ENCODE measurements at regions not wholly inside any gene's neighbourhood (a gene's known extent, or its start where the extent isn't known, plus 50 kb on each side); places are given as distances from the start of the nearest gene placed in this dataset.

DNA sequence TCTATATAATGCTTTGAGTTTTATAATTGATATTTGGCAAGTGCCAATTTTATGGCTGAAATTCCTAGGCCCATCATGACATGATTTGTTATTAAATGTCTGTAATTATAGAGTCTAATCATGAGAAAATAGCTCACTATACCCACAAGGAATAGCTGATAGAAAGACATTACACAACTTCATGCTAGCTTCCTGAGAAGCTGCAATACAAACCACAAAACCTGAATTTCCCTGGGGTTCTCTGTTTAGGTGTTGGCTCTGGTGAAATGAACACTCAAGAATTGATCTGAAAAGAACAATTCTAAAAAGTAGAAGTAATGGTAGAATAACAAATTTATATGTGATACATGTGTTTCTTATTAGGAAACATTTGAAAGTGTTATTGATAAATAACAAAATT is 169.6 kb downstream of the GASK1B start:
- no peak overlapping the region for H3K4me3 ChIP-seq (ENCODE audit: low read length)
- DNase-seq (ENCODE audit: low read depth), result no peak
- TF ChIP-seq CTCF (conservative IDR thresholded peaks at IDR 0.05; ENCODE audit: low read depth, low read length), result no peak

DNA sequence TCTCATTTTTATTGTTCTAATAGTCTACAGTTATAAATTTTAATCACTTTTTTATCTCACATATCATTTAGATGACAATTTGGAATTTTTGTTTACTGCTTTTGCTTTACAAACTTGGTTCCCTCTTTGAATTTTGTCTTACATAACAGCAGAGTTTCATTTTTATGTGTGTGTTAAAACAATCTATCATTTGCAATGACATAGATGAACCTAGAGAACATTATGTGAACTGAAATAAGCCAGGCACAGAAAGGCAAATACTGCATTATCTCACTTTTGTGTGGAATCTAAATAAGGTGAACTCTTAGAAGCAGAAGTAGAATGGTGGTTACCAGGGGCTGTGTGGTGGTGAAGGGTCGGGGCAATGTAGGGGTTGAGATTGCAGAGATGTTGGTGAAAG is 170.7 kb downstream of the GASK1B start:
- no peak overlapping the region for H3K4me3 ChIP-seq (ENCODE audit: low read length)
- no peak for TF ChIP-seq CTCF (conservative IDR thresholded peaks at IDR 0.05; ENCODE audit: low read depth, low read length)
- DNase-seq (ENCODE audit: low read depth), result no peak

DNA sequence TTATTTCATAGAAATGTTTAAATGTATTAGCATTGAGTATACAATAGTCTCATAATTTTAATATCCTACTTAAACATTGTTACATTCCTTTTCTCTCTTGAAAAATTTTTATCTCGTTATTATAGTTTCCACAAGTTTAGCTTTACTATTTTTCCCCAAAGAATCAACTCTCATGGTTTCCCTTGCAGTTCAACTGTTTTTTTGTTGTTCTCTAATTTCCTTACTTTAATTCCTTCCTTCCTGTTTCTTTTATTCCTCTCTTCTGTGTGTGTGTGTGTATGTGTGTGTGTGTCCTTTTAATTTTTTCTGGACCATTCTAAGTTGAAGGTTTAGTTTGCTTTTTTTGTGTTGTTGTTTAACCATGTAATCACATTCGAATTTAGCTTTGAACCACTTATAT is 171.1 kb downstream of the GASK1B start:
- no peak for DNase-seq (ENCODE audit: low read depth)
- H3K4me3 ChIP-seq (ENCODE audit: low read length), result no peak overlapping the region
- TF ChIP-seq CTCF (conservative IDR thresholded peaks at IDR 0.05; ENCODE audit: low read depth, low read length), result no peak

GRCh38 chr4:157999723-158000122 is 173.1 kb downstream of the GASK1B start:
- no peak for DNase-seq (ENCODE audit: low read depth)
- no peak for TF ChIP-seq CTCF (conservative IDR thresholded peaks at IDR 0.05; ENCODE audit: low read depth, low read length)
- H3K4me3 ChIP-seq (ENCODE audit: low read length), result no peak overlapping the region

DNA sequence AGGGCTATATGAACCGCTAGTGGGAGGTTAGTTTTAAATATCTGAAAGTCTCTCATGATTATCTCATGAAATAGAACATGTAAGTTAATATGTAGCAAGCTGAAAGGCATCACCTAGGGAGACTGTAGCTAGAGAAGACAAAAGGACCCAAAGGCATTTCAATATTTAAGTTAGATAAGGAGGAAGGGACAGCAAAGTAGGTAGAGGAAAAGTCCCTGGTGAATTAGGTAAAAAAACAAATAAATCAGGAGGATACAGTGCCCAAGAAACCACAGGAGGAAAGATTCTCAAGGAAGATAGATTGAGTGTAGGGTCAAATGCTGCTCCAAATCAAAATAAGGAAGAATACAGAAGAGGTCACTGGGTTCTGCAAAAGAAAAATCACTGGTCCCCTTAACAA is 175.5 kb downstream of the GASK1B start:
- H3K4me3 ChIP-seq (ENCODE audit: low read length), result no peak overlapping the region
- DNase-seq (ENCODE audit: low read depth), result no peak
- no peak for TF ChIP-seq CTCF (conservative IDR thresholded peaks at IDR 0.05; ENCODE audit: low read depth, low read length)

DNA sequence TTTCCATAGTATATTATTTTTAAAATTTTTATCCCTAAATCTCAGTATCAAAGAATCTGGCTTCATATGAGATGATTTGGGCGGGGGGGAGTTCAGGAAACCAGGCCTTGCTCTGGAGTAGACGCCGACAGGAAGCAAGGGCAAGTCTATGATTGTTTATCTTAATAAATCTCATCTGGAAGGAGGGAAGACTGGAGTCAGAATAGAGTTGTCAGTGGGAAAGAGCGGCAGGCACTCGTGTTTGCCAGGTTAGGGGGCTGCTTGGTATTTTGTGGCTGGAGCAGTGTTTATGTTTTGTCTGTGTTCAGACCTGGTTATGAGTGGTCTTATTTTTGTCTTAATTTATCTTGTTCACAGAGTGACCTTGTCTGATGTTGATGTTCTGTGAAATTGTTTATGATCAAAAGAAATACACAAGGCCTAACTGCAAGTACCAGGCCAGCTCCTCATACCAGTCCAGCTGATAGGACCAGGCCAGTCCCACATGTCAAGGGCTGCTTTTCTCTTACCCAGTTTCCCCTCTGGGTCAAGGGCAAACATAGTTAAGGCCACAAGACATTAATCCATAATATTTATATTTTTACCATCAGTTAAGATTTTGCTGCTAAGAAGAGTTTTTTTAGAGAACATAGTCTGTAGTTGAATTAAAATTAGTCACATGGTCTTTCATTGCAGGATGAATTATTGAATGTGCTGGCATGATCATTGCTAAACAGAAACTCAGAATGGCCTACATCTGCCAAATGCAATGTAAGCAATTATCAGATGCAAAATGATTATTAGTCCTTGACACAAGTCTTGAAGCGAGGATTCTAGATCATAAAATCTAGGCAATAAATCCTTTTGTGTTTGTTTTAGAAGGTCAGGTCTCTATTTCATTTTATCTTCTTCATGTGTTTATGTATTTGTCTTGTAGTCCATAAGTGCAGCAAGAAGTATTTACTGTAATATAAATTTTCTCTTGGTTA is 176.5 kb downstream of the GASK1B start:
- no peak for TF ChIP-seq CTCF (conservative IDR thresholded peaks at IDR 0.05; ENCODE audit: low read depth, low read length)
- no peak for DNase-seq (ENCODE audit: low read depth)
- H3K4me3 ChIP-seq (ENCODE audit: low read length), result no peak overlapping the region

DNA sequence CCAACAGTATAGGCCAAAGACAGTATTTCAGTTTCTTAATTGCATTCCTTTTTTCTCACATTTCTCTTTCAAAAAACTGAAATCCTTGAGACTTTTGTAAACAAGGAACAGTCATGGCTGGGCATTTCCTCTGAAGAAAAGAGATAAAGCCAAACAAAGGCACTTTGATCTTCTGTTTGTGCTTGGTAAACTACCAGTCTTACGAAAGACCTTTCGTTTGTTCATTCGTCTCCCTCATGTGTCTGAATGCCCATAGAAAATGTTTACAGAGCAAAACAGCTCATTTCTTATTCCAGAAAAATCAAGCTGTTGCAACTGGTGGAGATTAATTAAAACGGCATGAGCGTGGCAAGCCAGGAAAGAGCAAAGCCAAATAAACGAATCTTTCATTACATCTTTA is 178.0 kb downstream of the GASK1B start:
- no peak overlapping the region for H3K4me3 ChIP-seq (ENCODE audit: low read length)
- no peak for DNase-seq (ENCODE audit: low read depth)
- no peak for TF ChIP-seq CTCF (conservative IDR thresholded peaks at IDR 0.05; ENCODE audit: low read depth, low read length)

All from retinal pigment epithelial cell (primary cell).